ENCODE measurements at regions not wholly inside any gene's neighbourhood (a gene's known extent, or its start where the extent isn't known, plus 50 kb on each side); places are given as distances from the start of the nearest gene placed in this dataset.

DNA sequence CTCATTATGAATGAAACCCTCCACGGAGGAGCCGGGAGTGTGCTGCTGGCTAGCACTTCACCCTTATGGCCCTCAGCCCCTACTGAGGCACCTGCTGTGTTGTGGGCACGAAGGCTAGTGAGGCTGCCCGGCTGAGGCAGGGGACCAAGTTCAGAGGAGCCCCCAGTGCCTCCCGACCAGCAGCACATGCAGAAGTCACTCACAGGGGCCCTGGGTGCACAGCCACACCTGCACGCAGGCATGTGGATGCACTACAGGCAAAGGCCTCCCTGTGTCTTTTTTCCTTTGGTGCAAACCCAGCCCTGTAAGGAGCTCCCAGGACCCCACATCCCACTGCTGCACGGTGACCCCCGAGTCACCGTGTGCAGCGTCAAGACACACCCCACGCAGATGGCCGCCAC is 261.5 kb downstream of the BRD1 start:
- ATAC-seq (ENCODE audit: low read depth) (no peak), DNase-seq (ENCODE audit: low spot score) (no peak)
- Histone ChIP-seq H3K36me3 (ENCODE audit: low read depth) (no peaks in the 10 kb centered on the region), H3K9me3 (ENCODE audit: severe bottlenecking) (no peaks in the 10 kb centered on the region), H3K4me1 (ENCODE audit: insufficient read depth, poor library complexity, severe bottlenecking) (no peaks in the 10 kb centered on the region), H3K27ac (ENCODE audit: poor library complexity, severe bottlenecking) (no peak overlapping the region), H3K4me3 (ENCODE audit: severe bottlenecking) (no peak overlapping the region), H3K27me3 (ENCODE audit: insufficient read depth, poor library complexity, severe bottlenecking) (no peaks in the 10 kb centered on the region)
- TF ChIP-seq CTCF (IDR thresholded peaks at IDR 0.05; ENCODE audit: poor library complexity, severe bottlenecking): no peak

DNA sequence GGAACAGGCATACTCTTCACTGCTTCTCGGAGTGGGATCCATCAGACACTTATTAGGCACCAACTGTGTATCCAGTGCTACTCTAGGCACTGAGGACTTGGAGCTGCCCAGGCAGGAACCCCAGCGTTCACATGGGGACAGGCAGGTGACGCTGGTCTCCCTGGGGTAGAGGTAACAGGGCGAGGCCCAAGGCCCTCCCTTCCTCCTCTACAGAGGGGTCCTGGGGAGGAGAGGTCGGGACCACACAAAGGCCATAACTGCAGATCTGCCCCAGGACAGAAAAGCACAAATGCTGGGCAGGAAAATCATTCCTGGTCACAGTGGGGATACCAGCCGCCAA is 262.2 kb downstream of the BRD1 start:
- H3K4me1 ChIP-seq (ENCODE audit: insufficient read depth, poor library complexity, severe bottlenecking): no peaks in the 10 kb centered on the region
- no peak overlapping the region for H3K4me3 ChIP-seq (ENCODE audit: severe bottlenecking)
- no peaks in the 10 kb centered on the region for H3K27me3 ChIP-seq (ENCODE audit: insufficient read depth, poor library complexity, severe bottlenecking)
- H3K9me3 ChIP-seq (ENCODE audit: severe bottlenecking): no peaks in the 10 kb centered on the region
- ATAC-seq (ENCODE audit: low read depth) (no peak), DNase-seq (ENCODE audit: low spot score) (no peak)
- no peak for TF ChIP-seq CTCF (IDR thresholded peaks at IDR 0.05; ENCODE audit: poor library complexity, severe bottlenecking)
- H3K27ac ChIP-seq (ENCODE audit: poor library complexity, severe bottlenecking): no peak overlapping the region
- no peaks in the 10 kb centered on the region for H3K36me3 ChIP-seq (ENCODE audit: low read depth)

DNA sequence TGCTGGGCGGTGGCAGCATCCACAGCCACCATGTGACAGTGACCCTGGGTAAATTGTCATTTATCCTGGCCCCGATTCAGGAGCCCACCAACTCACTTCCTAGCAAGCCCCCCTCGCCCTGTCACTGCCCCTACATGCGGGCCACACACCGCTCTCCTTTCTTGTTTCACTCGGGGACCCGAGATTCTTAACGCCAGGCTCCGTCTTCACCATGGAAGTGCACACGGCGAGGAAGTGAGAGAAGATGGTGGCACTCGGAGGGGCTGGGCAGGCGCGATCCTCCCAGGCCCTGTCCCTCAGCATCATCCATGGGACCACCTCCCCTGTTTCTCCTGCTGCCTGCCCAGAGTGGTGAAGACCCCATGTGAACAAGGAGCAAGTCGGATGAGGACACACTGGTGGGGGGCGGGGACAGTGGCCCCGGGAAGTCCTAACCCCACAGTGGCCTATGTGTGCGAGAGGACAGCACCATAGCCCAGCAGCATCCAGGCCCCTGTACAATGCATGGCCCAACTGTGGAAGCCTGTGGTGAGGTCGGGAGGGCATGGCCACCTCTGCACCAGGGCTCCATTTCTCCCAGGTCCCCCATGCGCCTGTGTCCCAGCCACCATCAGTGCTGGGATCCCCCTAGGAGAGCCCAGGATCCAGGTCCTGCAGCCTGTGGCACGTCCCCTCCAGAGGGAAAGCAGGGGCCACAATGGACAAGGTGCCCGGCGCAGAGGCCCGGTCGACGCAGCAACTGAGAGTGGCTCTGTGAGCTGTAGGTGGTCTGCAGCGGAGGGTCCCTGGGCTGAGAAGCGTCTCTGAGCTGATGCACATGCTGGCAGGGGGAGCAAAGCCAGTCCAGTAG is 262.8 kb downstream of the BRD1 start:
- H3K9me3 ChIP-seq (ENCODE audit: severe bottlenecking): no peaks in the 10 kb centered on the region
- H3K4me1 ChIP-seq (ENCODE audit: insufficient read depth, poor library complexity, severe bottlenecking): no peaks in the 10 kb centered on the region
- no peaks in the 10 kb centered on the region for H3K36me3 ChIP-seq (ENCODE audit: low read depth)
- no peak for DNase-seq (ENCODE audit: low spot score)
- H3K4me3 ChIP-seq (ENCODE audit: severe bottlenecking): no peak overlapping the region
- no peaks in the 10 kb centered on the region for H3K27me3 ChIP-seq (ENCODE audit: insufficient read depth, poor library complexity, severe bottlenecking)
- H3K27ac ChIP-seq (ENCODE audit: poor library complexity, severe bottlenecking): no peak overlapping the region
- ATAC-seq (ENCODE audit: low read depth): no peak
- TF ChIP-seq CTCF (IDR thresholded peaks at IDR 0.05; ENCODE audit: poor library complexity, severe bottlenecking): no peak

- Histone ChIP-seq H3K27me3 (ENCODE audit: insufficient read depth, poor library complexity, severe bottlenecking) (no peaks in the 10 kb centered on the region), H3K36me3 (ENCODE audit: low read depth) (no peaks in the 10 kb centered on the region), H3K4me1 (ENCODE audit: insufficient read depth, poor library complexity, severe bottlenecking) (no peaks in the 10 kb centered on the region), H3K9me3 (ENCODE audit: severe bottlenecking) (no peaks in the 10 kb centered on the region), H3K4me3 (ENCODE audit: severe bottlenecking) (no peak overlapping the region), H3K27ac (ENCODE audit: poor library complexity, severe bottlenecking) (no peak overlapping the region)
- DNase-seq (ENCODE audit: low spot score) (no peak), ATAC-seq (ENCODE audit: low read depth) (no peak)
- no peak for TF ChIP-seq CTCF (IDR thresholded peaks at IDR 0.05; ENCODE audit: poor library complexity, severe bottlenecking)
These were observed 263.6 kb downstream of the BRD1 start for GRCh38 chr22:49564054-49564453.

DNA sequence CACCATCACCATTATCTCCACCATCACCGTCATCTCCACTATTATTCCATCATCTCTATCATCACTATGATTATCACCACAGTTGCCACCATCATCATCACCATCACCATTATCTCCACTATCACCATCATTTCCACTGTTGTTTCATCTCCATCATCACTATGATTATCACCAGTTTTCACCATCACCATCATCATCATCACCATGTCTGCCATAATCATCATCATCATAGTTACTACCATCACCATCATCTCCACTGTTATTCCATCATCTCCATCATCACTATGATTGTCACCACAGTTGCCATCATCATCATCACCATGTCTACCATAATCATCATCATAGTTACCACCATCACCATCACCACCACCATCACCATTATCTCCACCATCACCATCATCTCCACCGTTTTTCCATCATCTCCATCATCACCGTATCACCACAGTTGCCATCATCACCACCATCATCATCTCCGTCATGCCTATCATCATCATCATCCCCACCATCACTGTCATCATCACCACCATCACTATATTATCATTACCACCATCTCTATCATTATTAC is 264.9 kb downstream of the BRD1 start:
- TF ChIP-seq CTCF (IDR thresholded peaks at IDR 0.05; ENCODE audit: poor library complexity, severe bottlenecking): no peak
- H3K27me3 ChIP-seq (ENCODE audit: insufficient read depth, poor library complexity, severe bottlenecking): peaks cover 3% of the 10 kb centered on the region

More for the DNA sequence above, 264.9 kb downstream of the BRD1 start:
- ATAC-seq (ENCODE audit: low read depth) (no peak), DNase-seq (ENCODE audit: low spot score) (no peak)
- Histone ChIP-seq H3K9me3 (ENCODE audit: severe bottlenecking) (no peaks in the 10 kb centered on the region), H3K27ac (ENCODE audit: poor library complexity, severe bottlenecking) (no peak overlapping the region), H3K36me3 (ENCODE audit: low read depth) (no peaks in the 10 kb centered on the region), H3K4me1 (ENCODE audit: insufficient read depth, poor library complexity, severe bottlenecking) (no peaks in the 10 kb centered on the region), H3K4me3 (ENCODE audit: severe bottlenecking) (no peak overlapping the region)
